GM23338 (cell line): ENCODE measurements at regions not wholly inside any gene's neighbourhood (a gene's known extent, or its start where the extent isn't known, plus 50 kb on each side); places are given as distances from the start of the nearest gene placed in this dataset.

Experiments
- ATAC-seq: fragments of 200-7000 bp; cut with Tn5 transposase; 3 replicates; pipeline ENCODE4 v1.9.1; 2020
- DNase-seq: peaks from one replicate; pipeline ENCODE4 v3.0.0-alpha.2; 2015; ENCODE audit warnings: low spot score
- H2AFZ ChIP-seq: fragments of 200-600 bp; sonication (generic); 2 replicates; pipeline ENCODE4 v1.8.0; 2016; ENCODE audit warnings: antibody characterized with exemption, mild to moderate bottlenecking, moderate library complexity
- H3F3A ChIP-seq: fragments of 200-600 bp; sonication (generic); replicated peaks from 2 replicates; pipeline ENCODE4 v1.8.0; 2017; ENCODE audit warnings: antibody characterized with exemption, mixed run types, low read depth
- H3K27ac ChIP-seq: fragments of 200-600 bp; sonication (generic); 2 replicates; pipeline ENCODE4 v1.6.1; 2016; ENCODE audit warnings: low read depth
- H3K27me3 ChIP-seq: fragments of 200-600 bp; sonication (generic); 2 replicates; pipeline ENCODE4 v1.8.0; 2016; ENCODE audit warnings: mild to moderate bottlenecking, mixed run types, moderate library complexity; ENCODE audit not compliant: insufficient read depth
- H3K36me3 ChIP-seq: fragments of 200-600 bp; sonication (generic); 2 replicates; pipeline ENCODE4 v1.8.0; 2016; ENCODE audit warnings: mild to moderate bottlenecking; ENCODE audit not compliant: insufficient read depth
- H3K4me1 ChIP-seq: fragments of 200-600 bp; sonication (generic); 2 replicates; pipeline ENCODE4 v1.8.0; 2016; ENCODE audit warnings: mild to moderate bottlenecking, moderate library complexity; ENCODE audit not compliant: insufficient read depth
- H3K4me2 ChIP-seq: fragments of 200-600 bp; sonication (generic); 2 replicates; pipeline ENCODE4 v1.7.1; 2017; ENCODE audit warnings: mixed run types
- H3K4me3 ChIP-seq: fragments of 200-600 bp; sonication (generic); 2 replicates; pipeline ENCODE4 v1.6.1; 2016; ENCODE audit warnings: mixed run types
- H3K79me2 ChIP-seq: fragments of 200-600 bp; sonication (generic); replicated peaks from 2 replicates; pipeline ENCODE4 v1.8.0; 2017; ENCODE audit warnings: mild to moderate bottlenecking; ENCODE audit not compliant: insufficient read depth
- H3K9me2 ChIP-seq: fragments of 200-600 bp; sonication (generic); 2 replicates; pipeline ENCODE4 v1.8.0; 2017; ENCODE audit not compliant: insufficient read depth
- H4K20me1 ChIP-seq: fragments of 200-600 bp; sonication (generic); replicated peaks from 2 replicates; pipeline ENCODE4 v1.8.0; 2017; ENCODE audit warnings: mild to moderate bottlenecking; ENCODE audit not compliant: insufficient read depth
- H3K27ac Mint-ChIP-seq: 2 replicates; pipeline ENCODE4 v1.8.0; 2020; ENCODE audit warnings: inconsistent platforms, mild to moderate bottlenecking, moderate library complexity, mixed read lengths
- H3K27me3 Mint-ChIP-seq: 3 replicates; pipeline ENCODE4 v1.8.0; 2022; ENCODE audit warnings: low read depth, mild to moderate bottlenecking, moderate library complexity, mixed read lengths, inconsistent platforms; ENCODE audit not compliant: insufficient read depth, poor library complexity
- H3K36me3 Mint-ChIP-seq: 3 replicates; pipeline ENCODE4 v1.8.0; 2021; ENCODE audit warnings: low read depth, mild to moderate bottlenecking, inconsistent platforms, moderate library complexity, mixed read lengths
- H3K4me1 Mint-ChIP-seq: 3 replicates; pipeline ENCODE4 v1.8.0; 2020; ENCODE audit warnings: mild to moderate bottlenecking, inconsistent platforms, mixed read lengths
- H3K4me3 Mint-ChIP-seq: 3 replicates; pipeline ENCODE4 v1.8.0; 2021; ENCODE audit warnings: moderate library complexity, mild to moderate bottlenecking, inconsistent platforms, mixed read lengths
- H3K9me3 Mint-ChIP-seq: 3 replicates; pipeline ENCODE4 v1.8.0; 2020; ENCODE audit warnings: moderate library complexity, mild to moderate bottlenecking, inconsistent platforms, mixed read lengths
- CREB1 ChIP-seq: fragments of 250-450 bp; sonication (Bioruptor Pico); IDR thresholded peaks from 2 replicates; pipeline ENCODE4 v1.5.0; 2020; ENCODE audit warnings: low read depth, mild to moderate bottlenecking, moderate library complexity
- EZH2 ChIP-seq: fragments of 200-600 bp; sonication (generic); IDR thresholded peaks from one replicate; pipeline ENCODE4 v1.8.0; 2017; ENCODE audit warnings: antibody characterized with exemption, mild to moderate bottlenecking, low read depth; ENCODE audit not compliant: unreplicated experiment
- JUNB ChIP-seq: IDR thresholded peaks from one replicate; pipeline ENCODE4 v1.6.1; 2016; ENCODE audit warnings: antibody characterized with exemption; ENCODE audit not compliant: unreplicated experiment
- NANOG ChIP-seq: IDR thresholded peaks from 2 replicates; pipeline ENCODE4 v1.6.1; 2016; ENCODE audit warnings: antibody characterized with exemption, borderline replicate concordance
- POLR2AphosphoS5 ChIP-seq: IDR thresholded peaks from 2 replicates; pipeline ENCODE4 v1.6.1; 2016; ENCODE audit warnings: antibody characterized with exemption, low read depth
- STAT1 ChIP-seq: IDR thresholded peaks from one replicate; pipeline ENCODE4 v1.6.1; 2016; ENCODE audit warnings: antibody characterized with exemption; ENCODE audit not compliant: unreplicated experiment
- ZNF114 ChIP-seq: fragments of 250-450 bp; sonication (Bioruptor Pico); IDR thresholded peaks from 2 replicates; pipeline ENCODE4 v1.5.0; 2020; ENCODE audit warnings: mild to moderate bottlenecking, moderate library complexity
- TF ChIP-seq, protein P1 (sequence below): fragments of 250-450 bp; sonication (Bioruptor Pico); IDR thresholded peaks from 2 replicates; pipeline ENCODE4 v1.5.0; 2020; ENCODE audit warnings: mild to moderate bottlenecking, moderate library complexity
- TF ChIP-seq, protein P2 (sequence below), 2 experiments: fragments of 200-600 bp in 1 of 2; sonication (generic) in 1 of 2; conservative IDR thresholded peaks; 2 replicates each; pipeline versions ENCODE4 v1.5.1 to v1.6.1; 2016 to 2017; ENCODE audit warnings: antibody characterized with exemption in 2 of 2, low read depth in 2 of 2, mild to moderate bottlenecking in 2 of 2, moderate library complexity in 1 of 2
- TF ChIP-seq, protein P3 (sequence below): IDR thresholded peaks from one replicate; pipeline ENCODE4 v1.6.1; 2018; ENCODE audit warnings: antibody characterized with exemption; ENCODE audit not compliant: unreplicated experiment

DNA sequence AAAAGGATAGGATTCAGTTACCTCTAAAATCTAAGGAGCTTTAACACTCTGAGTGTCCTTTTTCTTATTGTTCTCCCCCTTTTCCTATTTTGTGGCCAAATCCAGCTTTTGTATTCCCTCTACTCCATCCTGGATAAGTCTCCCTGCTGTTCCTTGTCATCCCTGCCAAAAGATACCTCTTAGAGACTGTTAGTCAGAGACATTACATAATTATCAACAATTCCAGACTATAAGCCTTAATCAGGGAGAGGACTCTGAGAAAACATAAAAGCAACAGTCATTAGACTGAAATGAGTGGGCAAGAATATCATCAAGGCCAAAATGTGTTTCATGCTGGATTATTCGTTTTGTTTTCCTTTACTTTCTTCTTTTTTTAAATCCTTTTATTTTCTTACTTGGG is 206.9 kb downstream of the FAM47B start:
- no peak for TF ChIP-seq NANOG
- TF ChIP-seq, protein P1, sequence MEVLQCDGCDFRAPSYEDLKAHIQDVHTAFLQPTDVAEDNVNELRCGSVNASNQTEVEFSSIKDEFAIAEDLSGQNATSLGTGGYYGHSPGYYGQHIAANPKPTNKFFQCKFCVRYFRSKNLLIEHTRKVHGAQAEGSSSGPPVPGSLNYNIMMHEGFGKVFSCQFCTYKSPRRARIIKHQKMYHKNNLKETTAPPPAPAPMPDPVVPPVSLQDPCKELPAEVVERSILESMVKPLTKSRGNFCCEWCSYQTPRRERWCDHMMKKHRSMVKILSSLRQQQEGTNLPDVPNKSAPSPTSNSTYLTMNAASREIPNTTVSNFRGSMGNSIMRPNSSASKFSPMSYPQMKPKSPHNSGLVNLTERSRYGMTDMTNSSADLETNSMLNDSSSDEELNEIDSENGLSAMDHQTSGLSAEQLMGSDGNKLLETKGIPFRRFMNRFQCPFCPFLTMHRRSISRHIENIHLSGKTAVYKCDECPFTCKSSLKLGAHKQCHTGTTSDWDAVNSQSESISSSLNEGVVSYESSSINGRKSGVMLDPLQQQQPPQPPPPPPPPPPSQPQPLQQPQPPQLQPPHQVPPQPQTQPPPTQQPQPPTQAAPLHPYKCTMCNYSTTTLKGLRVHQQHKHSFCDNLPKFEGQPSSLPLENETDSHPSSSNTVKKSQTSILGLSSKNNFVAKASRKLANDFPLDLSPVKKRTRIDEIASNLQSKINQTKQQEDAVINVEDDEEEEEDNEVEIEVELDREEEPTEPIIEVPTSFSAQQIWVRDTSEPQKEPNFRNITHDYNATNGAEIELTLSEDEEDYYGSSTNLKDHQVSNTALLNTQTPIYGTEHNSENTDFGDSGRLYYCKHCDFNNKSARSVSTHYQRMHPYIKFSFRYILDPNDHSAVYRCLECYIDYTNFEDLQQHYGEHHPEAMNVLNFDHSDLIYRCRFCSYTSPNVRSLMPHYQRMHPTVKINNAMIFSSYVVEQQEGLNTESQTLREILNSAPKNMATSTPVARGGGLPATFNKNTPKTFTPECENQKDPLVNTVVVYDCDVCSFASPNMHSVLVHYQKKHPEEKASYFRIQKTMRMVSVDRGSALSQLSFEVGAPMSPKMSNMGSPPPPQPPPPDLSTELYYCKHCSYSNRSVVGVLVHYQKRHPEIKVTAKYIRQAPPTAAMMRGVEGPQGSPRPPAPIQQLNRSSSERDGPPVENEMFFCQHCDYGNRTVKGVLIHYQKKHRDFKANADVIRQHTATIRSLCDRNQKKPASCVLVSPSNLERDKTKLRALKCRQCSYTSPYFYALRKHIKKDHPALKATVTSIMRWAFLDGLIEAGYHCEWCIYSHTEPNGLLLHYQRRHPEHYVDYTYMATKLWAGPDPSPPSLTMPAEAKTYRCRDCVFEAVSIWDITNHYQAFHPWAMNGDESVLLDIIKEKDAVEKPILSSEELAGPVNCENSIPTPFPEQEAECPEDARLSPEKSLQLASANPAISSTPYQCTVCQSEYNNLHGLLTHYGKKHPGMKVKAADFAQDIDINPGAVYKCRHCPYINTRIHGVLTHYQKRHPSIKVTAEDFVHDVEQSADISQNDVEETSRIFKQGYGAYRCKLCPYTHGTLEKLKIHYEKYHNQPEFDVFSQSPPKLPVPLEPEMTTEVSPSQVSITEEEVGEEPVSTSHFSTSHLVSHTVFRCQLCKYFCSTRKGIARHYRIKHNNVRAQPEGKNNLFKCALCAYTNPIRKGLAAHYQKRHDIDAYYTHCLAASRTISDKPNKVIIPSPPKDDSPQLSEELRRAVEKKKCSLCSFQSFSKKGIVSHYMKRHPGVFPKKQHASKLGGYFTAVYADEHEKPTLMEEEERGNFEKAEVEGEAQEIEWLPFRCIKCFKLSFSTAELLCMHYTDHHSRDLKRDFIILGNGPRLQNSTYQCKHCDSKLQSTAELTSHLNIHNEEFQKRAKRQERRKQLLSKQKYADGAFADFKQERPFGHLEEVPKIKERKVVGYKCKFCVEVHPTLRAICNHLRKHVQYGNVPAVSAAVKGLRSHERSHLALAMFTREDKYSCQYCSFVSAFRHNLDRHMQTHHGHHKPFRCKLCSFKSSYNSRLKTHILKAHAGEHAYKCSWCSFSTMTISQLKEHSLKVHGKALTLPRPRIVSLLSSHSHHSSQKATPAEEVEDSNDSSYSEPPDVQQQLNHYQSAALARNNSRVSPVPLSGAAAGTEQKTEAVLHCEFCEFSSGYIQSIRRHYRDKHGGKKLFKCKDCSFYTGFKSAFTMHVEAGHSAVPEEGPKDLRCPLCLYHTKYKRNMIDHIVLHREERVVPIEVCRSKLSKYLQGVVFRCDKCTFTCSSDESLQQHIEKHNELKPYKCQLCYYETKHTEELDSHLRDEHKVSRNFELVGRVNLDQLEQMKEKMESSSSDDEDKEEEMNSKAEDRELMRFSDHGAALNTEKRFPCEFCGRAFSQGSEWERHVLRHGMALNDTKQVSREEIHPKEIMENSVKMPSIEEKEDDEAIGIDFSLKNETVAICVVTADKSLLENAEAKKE (CRISPR knock-in tag) = no peak
- H3K36me3 ChIP-seq = no peaks in the 10 kb centered on the region
- no peaks in the 10 kb centered on the region for H3K9me2 ChIP-seq
- no peaks in the 10 kb centered on the region for H3F3A ChIP-seq
- H3K4me3 ChIP-seq = no peak overlapping the region
- H3K27ac ChIP-seq = no peak overlapping the region
- no peaks in the 10 kb centered on the region for H4K20me1 ChIP-seq
- no peaks in the 10 kb centered on the region for H3K4me1 ChIP-seq
- no peaks in the 10 kb centered on the region for H3K79me2 ChIP-seq
- no peak for DNase-seq
- no peak for ATAC-seq
- no peaks in the 10 kb centered on the region for H3K27me3 ChIP-seq
- H2AFZ ChIP-seq = no peak overlapping the region
- Mint-ChIP-seq H3K27ac (no peak overlapping the region), H3K27me3 (no peaks in the 10 kb centered on the region), H3K9me3 (no peaks in the 10 kb centered on the region), H3K4me1 (peaks cover 7% of the 10 kb centered on the region), H3K36me3 (no peaks in the 10 kb centered on the region), H3K4me3 (no peak overlapping the region)
- no peak overlapping the region for H3K4me2 ChIP-seq

DNA sequence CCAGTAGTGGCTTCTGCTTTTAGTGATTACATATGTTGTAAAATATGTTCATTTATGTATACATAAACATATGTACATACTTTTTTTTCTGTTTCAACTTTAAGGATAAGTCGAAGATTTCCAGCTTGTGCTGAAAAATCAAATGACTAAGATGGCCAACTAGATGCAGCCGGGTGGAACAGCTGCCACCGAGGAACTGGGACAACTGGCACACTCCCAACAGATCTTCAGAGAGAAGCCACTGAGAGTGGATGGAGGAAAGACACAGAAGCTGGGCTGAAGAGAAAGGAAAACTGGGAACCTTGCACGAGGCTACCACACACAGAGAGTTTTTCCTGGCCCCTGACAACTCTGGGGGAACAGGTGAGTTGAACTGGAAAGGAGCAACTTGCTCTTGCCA is 207.5 kb downstream of the FAM47B start:
- Histone ChIP-seq H3K27me3 (no peaks in the 10 kb centered on the region), H3K4me2 (no peak overlapping the region), H3K27ac (no peak overlapping the region), H3K79me2 (no peaks in the 10 kb centered on the region), H3K36me3 (no peaks in the 10 kb centered on the region), H3K4me1 (no peaks in the 10 kb centered on the region), H3K4me3 (no peak overlapping the region), H3K9me2 (no peaks in the 10 kb centered on the region), H2AFZ (no peak overlapping the region), H3F3A (no peaks in the 10 kb centered on the region), H4K20me1 (no peaks in the 10 kb centered on the region)
- H3K36me3 Mint-ChIP-seq = no peaks in the 10 kb centered on the region
- H3K27ac Mint-ChIP-seq = no peak overlapping the region
- no peak for ATAC-seq
- no peaks in the 10 kb centered on the region for H3K9me3 Mint-ChIP-seq
- no peaks in the 10 kb centered on the region for H3K27me3 Mint-ChIP-seq
- no peak overlapping the region for H3K4me3 Mint-ChIP-seq
- DNase-seq = no peak
- peaks cover 7% of the 10 kb centered on the region for H3K4me1 Mint-ChIP-seq
- TF ChIP-seq EZH2 = no peak
- TF ChIP-seq STAT1 = no peak
- TF ChIP-seq CREB1 (CRISPR knock-in tag) = no peak
- no peak for TF ChIP-seq ZNF114
- TF ChIP-seq POLR2AphosphoS5 = no peak
- no peak for TF ChIP-seq JUNB
- TF ChIP-seq, protein P2, sequence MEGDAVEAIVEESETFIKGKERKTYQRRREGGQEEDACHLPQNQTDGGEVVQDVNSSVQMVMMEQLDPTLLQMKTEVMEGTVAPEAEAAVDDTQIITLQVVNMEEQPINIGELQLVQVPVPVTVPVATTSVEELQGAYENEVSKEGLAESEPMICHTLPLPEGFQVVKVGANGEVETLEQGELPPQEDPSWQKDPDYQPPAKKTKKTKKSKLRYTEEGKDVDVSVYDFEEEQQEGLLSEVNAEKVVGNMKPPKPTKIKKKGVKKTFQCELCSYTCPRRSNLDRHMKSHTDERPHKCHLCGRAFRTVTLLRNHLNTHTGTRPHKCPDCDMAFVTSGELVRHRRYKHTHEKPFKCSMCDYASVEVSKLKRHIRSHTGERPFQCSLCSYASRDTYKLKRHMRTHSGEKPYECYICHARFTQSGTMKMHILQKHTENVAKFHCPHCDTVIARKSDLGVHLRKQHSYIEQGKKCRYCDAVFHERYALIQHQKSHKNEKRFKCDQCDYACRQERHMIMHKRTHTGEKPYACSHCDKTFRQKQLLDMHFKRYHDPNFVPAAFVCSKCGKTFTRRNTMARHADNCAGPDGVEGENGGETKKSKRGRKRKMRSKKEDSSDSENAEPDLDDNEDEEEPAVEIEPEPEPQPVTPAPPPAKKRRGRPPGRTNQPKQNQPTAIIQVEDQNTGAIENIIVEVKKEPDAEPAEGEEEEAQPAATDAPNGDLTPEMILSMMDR (conservative IDR thresholded peaks at IDR 0.05; ENCODE audit: low read depth in 2 of 2) = no peak
- TF ChIP-seq, protein P3, sequence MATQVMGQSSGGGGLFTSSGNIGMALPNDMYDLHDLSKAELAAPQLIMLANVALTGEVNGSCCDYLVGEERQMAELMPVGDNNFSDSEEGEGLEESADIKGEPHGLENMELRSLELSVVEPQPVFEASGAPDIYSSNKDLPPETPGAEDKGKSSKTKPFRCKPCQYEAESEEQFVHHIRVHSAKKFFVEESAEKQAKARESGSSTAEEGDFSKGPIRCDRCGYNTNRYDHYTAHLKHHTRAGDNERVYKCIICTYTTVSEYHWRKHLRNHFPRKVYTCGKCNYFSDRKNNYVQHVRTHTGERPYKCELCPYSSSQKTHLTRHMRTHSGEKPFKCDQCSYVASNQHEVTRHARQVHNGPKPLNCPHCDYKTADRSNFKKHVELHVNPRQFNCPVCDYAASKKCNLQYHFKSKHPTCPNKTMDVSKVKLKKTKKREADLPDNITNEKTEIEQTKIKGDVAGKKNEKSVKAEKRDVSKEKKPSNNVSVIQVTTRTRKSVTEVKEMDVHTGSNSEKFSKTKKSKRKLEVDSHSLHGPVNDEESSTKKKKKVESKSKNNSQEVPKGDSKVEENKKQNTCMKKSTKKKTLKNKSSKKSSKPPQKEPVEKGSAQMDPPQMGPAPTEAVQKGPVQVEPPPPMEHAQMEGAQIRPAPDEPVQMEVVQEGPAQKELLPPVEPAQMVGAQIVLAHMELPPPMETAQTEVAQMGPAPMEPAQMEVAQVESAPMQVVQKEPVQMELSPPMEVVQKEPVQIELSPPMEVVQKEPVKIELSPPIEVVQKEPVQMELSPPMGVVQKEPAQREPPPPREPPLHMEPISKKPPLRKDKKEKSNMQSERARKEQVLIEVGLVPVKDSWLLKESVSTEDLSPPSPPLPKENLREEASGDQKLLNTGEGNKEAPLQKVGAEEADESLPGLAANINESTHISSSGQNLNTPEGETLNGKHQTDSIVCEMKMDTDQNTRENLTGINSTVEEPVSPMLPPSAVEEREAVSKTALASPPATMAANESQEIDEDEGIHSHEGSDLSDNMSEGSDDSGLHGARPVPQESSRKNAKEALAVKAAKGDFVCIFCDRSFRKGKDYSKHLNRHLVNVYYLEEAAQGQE = no peak
